ENCODE measurements at regions not wholly inside any gene's neighbourhood (a gene's known extent, or its start where the extent isn't known, plus 50 kb on each side); places are given as distances from the start of the nearest gene placed in this dataset.

GRCh38 chr15:93861956-93862741 lies 369.2 kb upstream of the MCTP2 start:
- no peak for TF ChIP-seq ZFX (IDR thresholded peaks at IDR 0.05)
- no peak for TF ChIP-seq CTCF (conservative IDR thresholded peaks at IDR 0.05)

All from C4-2B (cell line).